Activated CD8-positive, alpha-beta memory T cell treated with anti-CD3 and anti-CD28 coated beads, Interleukin-2, amount 50 U/mL, for 24 hours (primary cell): ENCODE measurements at regions not wholly inside any gene's neighbourhood (a gene's known extent, or its start where the extent isn't known, plus 50 kb on each side); places are given as distances from the start of the nearest gene placed in this dataset.

ENCODE experiments used
- DNase-seq: peaks from one replicate; pipeline ENCODE4 v3.0.0-alpha.2; 2020; ENCODE audit errors: extremely low read depth

- no peak for DNase-seq
These were observed 417.1 kb downstream of the PCDH17 start for GRCh38 chr13:58048670-58049069.

- DNase-seq, result no peak
These were observed 419.9 kb downstream of the PCDH17 start for GRCh38 chr13:58051396-58051795.

- no peak for DNase-seq
These were observed 420.3 kb downstream of the PCDH17 start for GRCh38 chr13:58051807-58052375.

GRCh38 chr13:58056426-58056825 is 424.9 kb downstream of the PCDH17 start:
- DNase-seq, result no peak

DNA sequence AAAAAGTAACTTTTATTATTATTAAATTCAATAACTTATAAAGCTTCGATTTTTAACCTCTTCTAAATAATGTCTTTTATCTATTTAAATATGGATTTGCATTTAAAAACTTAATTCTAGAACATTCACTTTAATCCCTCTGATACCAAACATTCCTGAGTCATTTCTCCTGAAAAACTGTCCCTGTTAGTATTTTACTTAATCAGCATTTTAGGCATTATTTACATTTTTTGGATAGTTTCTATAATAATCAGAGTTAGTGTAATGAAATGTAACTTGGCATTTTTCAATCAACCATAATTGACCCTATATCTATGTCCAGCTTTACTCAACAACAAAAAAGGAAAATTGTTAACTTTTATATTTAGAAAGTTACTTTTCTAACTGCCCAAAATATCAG is 428.1 kb downstream of the PCDH17 start:
- DNase-seq, result no peak

DNA sequence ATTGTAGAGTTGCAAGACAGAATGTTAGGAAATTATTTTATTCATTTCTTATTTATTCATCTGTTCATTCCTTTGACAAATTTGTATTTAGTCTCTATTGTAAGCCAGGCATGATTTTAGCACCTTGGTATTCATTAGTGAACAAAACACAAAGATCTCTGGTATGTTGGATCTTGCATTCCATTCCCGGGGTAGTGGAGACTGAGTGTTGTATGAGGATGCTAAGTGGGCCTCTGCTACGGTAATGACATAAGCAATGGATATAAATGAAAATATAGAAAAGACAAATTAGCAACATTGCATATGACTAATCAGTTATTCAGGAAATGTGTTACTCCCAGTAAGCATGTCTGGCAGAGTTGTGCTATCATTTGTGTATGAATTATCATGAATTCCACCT is 449.3 kb downstream of the PCDH17 start:
- no peak for DNase-seq

- DNase-seq, result no peak
These were observed 449.8 kb downstream of the PCDH17 start for GRCh38 chr13:58081301-58081820.

- no peak for DNase-seq
These were observed 451.5 kb downstream of the PCDH17 start for GRCh38 chr13:58083064-58083463.

- no peak for DNase-seq
These were observed 453.7 kb downstream of the PCDH17 start for GRCh38 chr13:58085274-58085673.

DNA sequence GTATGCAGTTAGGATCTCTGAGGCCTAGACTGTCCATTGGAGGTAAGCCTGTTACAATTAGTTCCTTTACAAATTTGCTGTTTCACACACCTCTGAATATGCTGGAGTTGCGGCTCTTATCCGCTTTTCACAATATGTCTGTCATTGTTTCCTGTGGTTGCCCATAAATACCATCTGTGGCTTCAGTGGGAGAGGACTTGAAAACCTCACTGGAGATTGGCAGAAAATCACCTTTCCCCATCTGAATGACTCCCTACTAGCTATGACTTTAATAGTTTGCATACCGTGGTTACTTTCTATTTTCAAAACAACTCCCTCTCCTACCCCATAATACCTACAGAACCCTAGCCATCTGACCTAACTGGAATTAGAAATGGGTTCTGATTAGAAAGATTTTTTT is 454.3 kb downstream of the PCDH17 start:
- no peak for DNase-seq

GRCh38 chr13:58087566-58087965 is 456.0 kb downstream of the PCDH17 start:
- no peak for DNase-seq

- no peak for DNase-seq
These were observed 461.9 kb downstream of the PCDH17 start for GRCh38 chr13:58093394-58093793.

DNA sequence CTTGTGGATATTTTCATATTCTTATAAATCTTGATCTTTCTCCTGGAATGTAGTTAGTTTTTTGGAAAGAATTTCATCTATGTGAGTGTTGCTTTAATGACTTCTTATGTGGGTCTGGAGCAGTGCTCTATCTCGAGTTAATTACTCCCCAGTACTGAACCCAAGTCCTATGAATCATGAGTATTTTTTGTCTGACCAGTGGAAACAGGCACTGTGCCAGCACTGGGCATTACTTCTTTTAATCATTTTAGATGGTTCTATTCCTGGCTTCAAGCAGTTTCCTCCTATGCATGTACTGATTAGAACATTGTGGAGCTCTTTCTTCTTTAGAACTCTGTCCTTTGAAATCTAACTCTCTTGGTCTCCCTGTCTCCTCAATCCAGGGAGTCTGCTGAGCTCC is 466.3 kb downstream of the PCDH17 start:
- no peak for DNase-seq

- no peak for DNase-seq
These were observed 487.8 kb downstream of the PCDH17 start for GRCh38 chr13:58119351-58119750.

DNA sequence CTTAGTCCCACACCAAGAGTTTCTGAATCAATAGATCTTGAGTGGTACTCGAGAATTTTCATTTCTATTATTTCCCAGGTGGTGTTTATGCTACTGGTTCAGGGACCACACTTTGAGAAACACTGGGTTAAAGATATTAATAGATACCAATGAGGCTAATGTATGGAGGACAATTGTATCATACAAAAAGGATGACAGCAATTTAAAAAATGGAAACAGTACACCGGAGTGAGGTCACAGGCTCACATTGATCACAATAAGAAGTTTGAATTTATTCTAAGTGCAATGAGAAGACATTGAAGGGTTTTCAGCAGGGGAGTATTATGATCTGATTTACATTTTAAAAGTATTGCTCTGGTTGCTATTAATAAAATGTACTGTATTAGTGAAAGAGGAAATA is 488.3 kb downstream of the PCDH17 start:
- no peak for DNase-seq

- no peak for DNase-seq
These were observed 495.0 kb downstream of the PCDH17 start for GRCh38 chr13:58126496-58126895.

GRCh38 chr13:58134012-58134411 is 502.5 kb downstream of the PCDH17 start:
- no peak for DNase-seq

DNA sequence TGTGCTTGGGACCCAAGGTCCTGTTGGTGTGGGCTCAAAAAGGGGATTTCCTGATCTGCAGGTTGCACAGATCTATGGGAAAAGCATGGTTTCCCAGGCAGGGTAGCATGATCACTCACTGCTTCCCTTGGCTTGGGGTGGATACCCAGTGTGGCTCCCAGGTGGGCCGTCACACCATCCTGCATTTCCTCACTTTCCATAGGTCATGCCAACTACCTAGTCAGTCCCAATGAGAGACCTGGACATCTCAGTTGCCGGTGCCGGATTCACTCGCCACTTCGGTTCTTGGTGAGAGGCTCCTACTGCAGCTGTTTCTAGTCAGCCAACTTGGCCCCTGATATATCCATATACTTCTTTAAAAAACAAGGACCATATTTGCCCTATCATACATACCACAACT is 503.0 kb downstream of the PCDH17 start:
- DNase-seq, result no peak

DNA sequence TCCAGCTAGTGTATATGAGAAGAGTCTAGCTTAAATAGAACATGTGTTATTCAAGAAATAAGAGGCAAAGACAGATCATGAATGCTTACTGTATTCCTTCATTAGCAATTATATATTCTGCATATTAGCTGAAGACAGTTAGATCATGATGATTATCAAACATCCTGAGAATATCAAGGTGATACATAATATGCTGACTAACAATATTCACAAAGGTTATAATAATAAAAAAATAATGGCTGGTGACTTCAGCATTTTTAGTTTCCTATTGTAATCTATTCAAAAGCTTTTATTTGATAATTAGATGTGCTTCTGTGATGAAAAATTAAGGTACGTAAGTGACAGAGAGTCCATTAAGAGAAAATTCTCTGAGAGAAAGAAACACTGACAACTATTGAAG is 511.4 kb downstream of the PCDH17 start:
- DNase-seq, result no peak

DNA sequence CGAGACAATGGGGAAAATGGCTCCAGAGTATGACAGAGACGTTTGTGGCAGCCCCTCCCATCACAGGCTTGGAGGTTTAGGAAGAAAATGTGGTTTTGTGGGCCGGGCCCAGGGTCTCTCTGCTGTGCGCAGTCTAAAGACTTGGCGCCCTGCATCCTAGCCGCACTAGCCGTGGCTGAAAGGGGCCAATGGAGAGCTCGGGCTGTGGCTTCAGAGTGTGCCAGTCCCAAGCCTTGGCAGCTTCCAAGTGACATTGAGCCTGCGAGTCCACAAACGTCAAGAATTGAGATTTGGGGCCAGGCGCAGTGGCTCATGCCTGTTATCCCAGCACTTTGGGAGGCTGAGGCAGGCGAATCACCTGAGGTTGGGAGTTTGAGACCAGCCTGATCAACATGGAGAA is 513.1 kb downstream of the PCDH17 start:
- no peak for DNase-seq

DNA sequence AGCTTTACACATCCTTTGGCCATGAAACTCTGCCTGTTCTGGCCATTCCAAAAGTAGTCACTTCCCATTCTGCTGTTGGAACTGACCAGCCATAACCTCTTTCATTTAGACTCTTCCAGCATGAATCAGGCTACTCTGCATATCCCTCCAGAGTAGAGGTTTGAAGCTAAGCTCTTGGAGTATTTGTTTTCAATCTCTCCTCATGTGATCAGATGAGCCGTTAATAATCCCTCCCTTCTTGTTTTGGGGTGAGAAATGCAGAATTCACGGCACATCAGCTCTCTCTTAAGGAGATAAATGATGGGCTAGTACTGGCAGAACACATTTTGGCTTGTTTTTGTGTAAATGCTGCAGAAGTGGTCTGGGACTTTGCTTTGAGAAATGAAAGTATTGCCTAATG is 519.9 kb downstream of the PCDH17 start:
- no peak for DNase-seq

DNA sequence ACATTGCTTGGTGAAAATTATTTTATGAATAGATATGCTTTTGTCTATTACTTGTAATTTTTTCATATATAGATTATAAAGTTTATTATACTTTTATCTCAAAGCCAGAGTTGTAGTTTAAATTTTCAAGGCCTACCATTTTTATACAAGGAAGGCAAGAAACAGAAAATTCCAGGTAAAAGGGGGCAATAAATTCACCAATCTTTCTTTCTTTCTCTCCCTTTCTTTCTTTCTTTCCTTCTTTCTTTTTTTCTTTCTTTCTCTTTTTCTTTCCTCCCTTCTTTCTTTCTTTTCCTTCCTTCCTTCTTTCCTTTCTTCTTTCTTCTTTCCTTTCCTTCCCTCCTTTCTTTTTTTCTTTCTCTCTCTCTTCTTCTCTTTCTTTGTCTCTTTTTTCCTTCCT is 529.4 kb downstream of the PCDH17 start:
- no peak for DNase-seq

GRCh38 chr13:58165617-58166016 is 534.1 kb downstream of the PCDH17 start:
- no peak for DNase-seq

DNA sequence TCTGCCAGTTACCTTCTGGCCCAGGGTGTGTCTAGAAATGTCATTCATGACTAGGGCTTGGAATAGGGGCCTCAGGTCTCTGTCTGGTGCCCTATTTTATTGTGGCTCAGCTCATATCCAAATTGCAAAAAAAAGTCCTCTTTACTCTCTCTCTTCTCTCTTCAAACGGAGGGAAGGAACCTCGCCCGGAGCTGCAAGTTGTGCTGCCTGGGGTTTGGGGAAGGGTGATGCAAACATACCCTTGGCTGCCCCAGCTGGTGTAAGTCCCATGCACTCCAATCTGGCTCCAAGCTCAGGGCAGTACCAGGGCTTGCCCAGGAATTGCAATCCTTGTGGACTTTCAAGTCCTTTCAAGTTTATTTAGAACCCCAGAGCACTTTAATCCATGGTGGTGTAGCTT is 549.6 kb downstream of the PCDH17 start:
- DNase-seq, result no peak
